Neural cell (in vitro differentiated cells): ENCODE measurements at regions not wholly inside any gene's neighbourhood (a gene's known extent, or its start where the extent isn't known, plus 50 kb on each side); places are given as distances from the start of the nearest gene placed in this dataset.

Experiments used
- CTCF ChIP-seq: fragments of 450-650 bp; IDR thresholded peaks from 2 replicates; pipeline ENCODE4 v1.5.1; 2014; ENCODE audit warnings: antibody characterized with exemption, mild to moderate bottlenecking, moderate library complexity; ENCODE audit not compliant: poor library complexity, severe bottlenecking
- EZH2 ChIP-seq: fragments of 200-600, 300-800 bp; shearing (Covaris generic), sonication (generic); IDR thresholded peaks from 2 replicates; pipeline ENCODE4 v1.6.1; 2014; ENCODE audit warnings: antibody characterized with exemption, low read length, borderline replicate concordance, mild to moderate bottlenecking; ENCODE audit not compliant: insufficient read depth, poor library complexity, severe bottlenecking
- RAD21 ChIP-seq: fragments of 450-650 bp; conservative IDR thresholded peaks from 2 replicates; pipeline ENCODE4 v1.6.1; 2014; ENCODE audit warnings: antibody characterized with exemption, mild to moderate bottlenecking, moderate library complexity
- TAF1 ChIP-seq: IDR thresholded peaks from 2 replicates; pipeline ENCODE4 v1.6.1; 2012; ENCODE audit warnings: low read depth

DNA sequence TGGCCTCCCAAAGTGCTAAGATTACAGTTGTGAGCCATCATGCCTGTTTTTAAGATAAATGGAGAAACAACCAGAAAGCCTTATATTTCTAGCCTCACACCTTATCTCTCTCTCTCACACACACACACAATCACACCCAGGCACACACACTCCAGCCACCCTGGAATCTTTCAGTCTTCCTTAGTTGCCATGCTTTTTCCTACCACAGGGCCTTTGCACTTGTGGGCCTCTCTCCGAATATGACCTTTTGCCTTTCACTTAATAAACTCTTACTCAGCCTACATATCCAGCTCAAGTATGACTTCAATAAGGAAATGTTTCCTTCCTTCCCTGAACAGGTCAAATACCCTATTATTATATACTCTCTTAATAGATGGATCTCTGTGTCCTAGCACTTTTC, 290.7 kb downstream of the NFIB start:
- TF ChIP-seq CTCF (no peak), TAF1 (no peak), EZH2 (no peak), RAD21 (no peak)
